Fibroblast of skin of left quadriceps (primary cell): ENCODE measurements at regions not wholly inside any gene's neighbourhood (a gene's known extent, or its start where the extent isn't known, plus 50 kb on each side); places are given as distances from the start of the nearest gene placed in this dataset.

Experiments
- DNase-seq, 2 experiments: peaks; one replicate each; pipeline ENCODE4 v3.0.0-alpha.2; 2013; ENCODE audit warnings: low read depth in 2 of 2

- no peak for DNase-seq
These were observed 178.4 kb upstream of the MTNR1B start for GRCh38 chr11:92790926-92791616.

- DNase-seq: no peak
These were observed 177.6 kb upstream of the MTNR1B start for GRCh38 chr11:92791886-92792285.

GRCh38 chr11:92793189-92793588 lies 176.3 kb upstream of the MTNR1B start:
- DNase-seq: no peak

DNA sequence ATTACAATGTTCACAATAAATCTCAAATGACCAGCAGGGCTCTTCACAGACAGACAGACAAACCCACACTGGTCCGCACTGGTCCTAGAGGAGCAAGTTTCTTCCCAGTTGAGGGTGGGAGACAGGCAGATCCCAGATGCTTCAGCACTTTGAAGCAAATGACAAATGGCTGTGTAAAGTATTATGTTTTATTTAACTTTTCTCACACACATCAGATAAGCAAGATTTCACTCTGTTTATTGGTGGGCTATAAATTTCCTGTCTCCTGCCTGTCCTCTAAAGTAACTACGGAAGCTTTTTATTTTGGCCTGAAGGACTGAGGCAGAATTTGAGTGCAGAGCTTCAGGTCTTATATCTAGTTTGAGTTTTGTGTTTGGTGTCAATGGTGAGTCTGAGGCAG lies 174.7 kb upstream of the MTNR1B start:
- no peak for DNase-seq

GRCh38 chr11:92796744-92797143 lies 172.7 kb upstream of the MTNR1B start:
- DNase-seq: no peak

DNA sequence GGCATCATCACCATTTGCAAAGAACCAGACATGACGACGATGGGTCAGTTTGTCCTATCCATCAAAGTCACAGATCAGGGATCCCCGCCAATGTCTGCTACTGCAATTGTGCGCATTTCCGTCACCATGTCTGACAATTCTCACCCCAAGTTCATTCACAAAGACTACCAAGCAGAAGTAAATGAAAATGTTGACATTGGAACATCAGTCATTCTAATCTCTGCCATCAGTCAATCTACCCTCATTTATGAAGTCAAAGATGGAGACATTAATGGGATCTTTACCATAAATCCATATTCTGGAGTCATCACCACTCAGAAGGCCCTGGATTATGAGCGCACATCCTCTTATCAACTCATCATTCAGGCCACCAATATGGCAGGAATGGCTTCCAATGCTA lies 171.6 kb upstream of the MTNR1B start:
- DNase-seq: no peak

DNA sequence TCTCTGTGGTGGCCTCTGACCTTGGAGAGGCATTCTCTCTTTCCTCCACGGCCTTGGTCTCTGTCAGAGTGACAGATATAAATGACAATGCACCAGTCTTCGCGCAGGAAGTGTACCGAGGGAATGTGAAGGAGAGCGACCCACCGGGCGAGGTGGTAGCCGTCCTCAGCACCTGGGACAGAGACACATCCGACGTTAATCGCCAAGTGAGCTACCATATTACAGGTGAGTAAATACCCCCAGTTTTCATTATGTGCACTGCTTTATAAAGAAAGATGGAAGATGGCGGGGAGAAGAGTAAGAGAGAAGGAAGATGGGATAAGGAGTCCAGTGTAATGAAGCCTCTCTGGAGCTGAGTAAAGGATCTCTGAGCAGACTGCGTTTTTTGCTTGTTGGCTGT lies 167.8 kb upstream of the MTNR1B start:
- no peak for DNase-seq

- no peak for DNase-seq
These were observed 166.8 kb upstream of the MTNR1B start for GRCh38 chr11:92802644-92803043.

- DNase-seq: no peak
These were observed 166.1 kb upstream of the MTNR1B start for GRCh38 chr11:92803391-92803790.

DNA sequence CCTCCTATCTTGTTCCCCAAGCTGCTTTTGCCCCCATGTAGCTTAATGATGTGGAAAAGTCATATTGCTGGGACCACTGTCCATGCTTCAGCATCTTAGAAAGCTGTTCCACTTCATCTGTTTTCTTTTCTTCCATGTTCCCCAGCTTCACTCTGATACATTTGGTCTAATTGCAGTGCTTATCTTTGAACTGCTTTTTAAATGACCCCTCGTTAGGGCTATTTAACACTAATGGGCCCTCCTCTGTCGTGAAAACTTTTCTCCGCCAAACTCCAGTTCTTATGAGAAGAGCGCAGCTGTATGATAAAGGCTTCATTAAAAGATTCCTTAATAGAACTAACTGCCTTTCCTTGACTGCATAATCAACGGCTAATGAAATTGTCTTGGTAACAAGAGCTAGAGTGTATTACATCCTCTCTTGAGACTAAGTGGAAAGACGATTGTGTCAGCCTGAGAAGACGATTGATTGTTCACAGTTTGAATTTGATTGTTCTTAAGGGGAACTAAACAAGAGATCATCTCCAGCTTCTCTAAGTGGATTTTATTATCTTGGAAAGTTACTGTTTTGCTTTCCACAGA lies 165.0 kb upstream of the MTNR1B start:
- DNase-seq: no peak

DNA sequence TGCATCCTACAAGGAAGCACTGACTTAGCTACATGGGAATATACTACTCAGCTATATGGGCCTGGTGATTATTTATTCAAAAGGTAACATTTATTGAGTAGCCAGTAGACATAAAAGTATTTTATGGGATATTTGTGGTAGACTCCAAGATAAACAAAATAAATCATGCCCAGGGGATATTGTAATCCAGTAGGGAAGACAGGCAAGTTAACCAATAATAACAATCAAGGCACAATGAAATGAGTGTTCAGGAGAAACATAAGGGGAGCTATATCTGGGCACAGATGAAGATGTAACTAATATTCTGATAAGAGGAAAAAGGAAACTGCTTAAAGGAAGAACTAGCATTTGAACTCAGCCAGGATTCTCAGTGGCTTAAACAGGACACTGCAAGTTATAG lies 161.4 kb upstream of the MTNR1B start:
- DNase-seq: no peak

GRCh38 chr11:92810423-92811064 lies 158.9 kb upstream of the MTNR1B start:
- DNase-seq: no peak

DNA sequence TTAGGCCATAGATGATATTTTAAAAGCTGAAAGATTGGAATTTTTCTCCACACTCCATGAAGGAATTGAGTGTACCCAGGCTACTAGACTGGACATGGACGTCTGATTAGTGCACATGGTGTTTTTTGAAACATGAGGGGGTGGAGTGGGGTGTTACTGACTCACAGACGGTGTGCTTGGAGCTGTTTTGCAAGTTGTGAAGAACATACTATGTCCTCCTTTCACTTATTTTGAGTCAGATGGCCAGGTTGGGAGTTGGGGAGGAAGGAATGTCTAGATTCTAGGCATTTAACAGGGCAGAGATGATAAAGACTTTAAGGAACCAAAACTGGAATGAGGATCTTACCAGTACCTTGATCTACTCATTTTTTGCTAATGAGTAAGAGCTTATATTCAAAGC lies 158.1 kb upstream of the MTNR1B start:
- DNase-seq: no peak

GRCh38 chr11:92812841-92813240 lies 156.6 kb upstream of the MTNR1B start:
- no peak for DNase-seq

DNA sequence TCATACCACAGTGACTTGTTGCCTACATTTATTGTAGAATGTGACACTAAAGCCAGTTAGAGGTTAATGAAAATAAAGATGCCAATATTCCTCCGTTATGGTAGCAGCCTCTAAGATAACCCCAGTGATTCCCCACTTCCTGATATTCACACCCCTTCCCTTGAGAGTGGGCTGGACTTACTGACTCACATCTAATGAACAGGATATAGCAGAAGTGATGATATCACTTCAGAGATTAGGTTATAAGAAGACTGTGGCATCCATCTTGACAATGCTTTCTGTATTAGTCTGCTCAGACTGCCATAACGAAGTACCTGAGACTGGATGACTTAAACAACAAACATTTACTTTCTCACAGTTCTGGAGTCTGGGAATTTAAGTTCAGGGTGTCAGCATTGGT lies 149.6 kb upstream of the MTNR1B start:
- DNase-seq: no peak

GRCh38 chr11:92820860-92821259 lies 148.6 kb upstream of the MTNR1B start:
- DNase-seq: no peak

DNA sequence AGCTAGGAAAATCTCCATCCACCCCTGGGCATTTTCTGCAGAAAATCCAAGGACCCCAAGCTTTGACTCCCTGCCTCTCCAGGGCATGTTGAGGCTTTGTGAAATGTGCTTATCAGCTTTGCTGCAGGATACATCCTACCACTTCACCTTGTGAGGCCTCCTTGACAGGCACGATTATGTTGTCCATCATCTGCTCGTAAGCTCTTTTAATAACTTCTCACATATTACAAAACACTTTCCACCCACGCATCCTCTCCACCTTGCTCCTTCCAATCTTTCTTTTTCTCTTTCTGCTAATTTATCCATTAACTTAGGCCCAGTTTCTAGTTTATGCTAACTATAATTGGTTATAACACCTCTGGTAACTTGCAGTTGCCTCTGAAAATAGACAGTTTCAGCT lies 147.0 kb upstream of the MTNR1B start:
- no peak for DNase-seq

DNA sequence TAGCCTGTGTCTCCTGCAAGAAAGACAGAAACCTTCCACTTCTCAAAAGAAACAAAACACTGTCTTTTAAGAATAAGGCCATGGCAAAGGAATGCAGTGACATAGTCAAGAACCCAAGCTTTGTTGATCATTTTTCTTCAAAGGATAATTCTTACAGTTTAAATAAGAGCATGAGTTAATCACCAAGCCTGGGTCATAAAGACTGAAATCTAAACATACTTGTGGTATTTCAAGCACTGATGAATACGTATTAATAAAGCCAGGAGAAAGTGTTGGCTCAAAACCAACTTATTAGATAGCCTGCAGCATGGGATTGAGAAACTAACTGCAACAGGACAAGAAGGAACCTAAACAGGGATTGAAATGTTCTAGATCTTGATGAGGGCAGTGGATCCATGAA lies 143.3 kb upstream of the MTNR1B start:
- DNase-seq: peak; percentile 70 to 77

- no peak for DNase-seq
These were observed 142.8 kb upstream of the MTNR1B start for GRCh38 chr11:92826603-92827002.

GRCh38 chr11:92827132-92827531 lies 142.3 kb upstream of the MTNR1B start:
- no peak for DNase-seq

DNA sequence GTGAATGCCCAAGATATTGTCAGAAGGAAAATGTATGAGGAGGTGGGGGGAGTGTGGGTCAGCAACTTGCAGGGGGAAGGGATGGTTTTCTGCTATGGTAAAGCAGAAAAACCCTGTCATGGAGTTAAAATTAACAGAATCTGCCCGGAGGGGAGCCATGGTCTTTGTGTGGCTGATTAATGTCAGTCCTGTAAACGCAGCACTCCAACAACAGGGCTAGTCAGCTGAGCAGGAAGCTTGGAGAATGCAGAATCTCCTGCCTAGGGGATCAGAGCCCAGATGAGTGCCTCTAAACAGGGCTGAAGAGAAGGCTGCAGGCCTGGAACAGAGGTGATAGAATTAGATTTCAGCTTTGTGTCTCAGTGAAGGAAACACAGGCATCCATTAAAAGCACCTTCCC lies 140.9 kb upstream of the MTNR1B start:
- DNase-seq: no peak

DNA sequence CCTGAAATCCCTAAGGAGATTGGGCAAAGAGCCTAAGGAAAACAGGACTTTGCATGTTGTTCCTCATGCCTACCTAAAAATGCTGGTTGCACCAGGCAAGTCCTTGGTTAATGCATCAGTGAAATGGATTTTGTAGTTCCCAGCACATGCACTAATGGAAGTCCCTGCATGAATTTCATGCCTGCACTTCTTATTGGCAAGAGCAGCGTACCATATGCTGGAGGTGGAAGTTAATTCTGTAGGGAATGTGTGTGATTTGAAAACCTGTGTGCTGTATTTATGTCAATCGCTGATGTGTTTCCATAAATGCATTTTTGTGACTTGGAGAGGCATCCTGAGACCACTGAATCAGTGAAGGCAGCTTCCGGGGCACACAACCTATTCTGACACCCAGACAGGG lies 140.3 kb upstream of the MTNR1B start:
- DNase-seq: no peak

- DNase-seq: peak in 1 of 2 experiments; percentile 9
These were observed 139.8 kb upstream of the MTNR1B start for GRCh38 chr11:92829671-92830070.
